ENCODE measurements at regions not wholly inside any gene's neighbourhood (a gene's known extent, or its start where the extent isn't known, plus 50 kb on each side); places are given as distances from the start of the nearest gene placed in this dataset.

DNA sequence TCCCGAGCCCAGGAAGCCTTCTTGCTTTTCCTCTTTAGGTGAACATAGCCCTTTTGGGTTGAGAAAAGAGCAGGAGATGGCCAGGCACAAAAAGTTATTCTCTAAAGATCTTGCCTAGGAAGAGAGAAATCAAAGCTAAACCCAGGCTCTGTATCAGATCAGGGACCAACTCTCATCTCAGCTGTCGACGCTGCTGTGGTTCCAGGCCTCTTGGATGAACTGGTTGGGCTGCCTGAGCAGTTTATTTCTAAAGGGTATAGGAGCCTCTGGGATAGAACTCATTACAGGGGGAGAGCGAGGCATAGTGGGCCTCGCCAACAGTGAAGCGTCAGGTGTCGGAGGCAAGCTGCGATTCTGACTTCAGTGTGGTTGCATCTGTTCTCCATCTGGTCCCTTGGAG, 82.6 kb upstream of the F3 start:
- Histone ChIP-seq H3K4me1 (no peaks in the 10 kb centered on the region), H3K36me3 (no peaks in the 10 kb centered on the region), H3K4me3 (no peak overlapping the region), H3K27me3 (replicated peaks in 1 of 7) (peaks cover 0 to 12% (median 0%) of the 10 kb centered on the region in 7 donors), H3K27ac (no peak overlapping the region), H3K9me3 (peaks cover 0 to under 1% (median 0%) of the 10 kb centered on the region in 8 donors)
- TF ChIP-seq, protein P1, sequence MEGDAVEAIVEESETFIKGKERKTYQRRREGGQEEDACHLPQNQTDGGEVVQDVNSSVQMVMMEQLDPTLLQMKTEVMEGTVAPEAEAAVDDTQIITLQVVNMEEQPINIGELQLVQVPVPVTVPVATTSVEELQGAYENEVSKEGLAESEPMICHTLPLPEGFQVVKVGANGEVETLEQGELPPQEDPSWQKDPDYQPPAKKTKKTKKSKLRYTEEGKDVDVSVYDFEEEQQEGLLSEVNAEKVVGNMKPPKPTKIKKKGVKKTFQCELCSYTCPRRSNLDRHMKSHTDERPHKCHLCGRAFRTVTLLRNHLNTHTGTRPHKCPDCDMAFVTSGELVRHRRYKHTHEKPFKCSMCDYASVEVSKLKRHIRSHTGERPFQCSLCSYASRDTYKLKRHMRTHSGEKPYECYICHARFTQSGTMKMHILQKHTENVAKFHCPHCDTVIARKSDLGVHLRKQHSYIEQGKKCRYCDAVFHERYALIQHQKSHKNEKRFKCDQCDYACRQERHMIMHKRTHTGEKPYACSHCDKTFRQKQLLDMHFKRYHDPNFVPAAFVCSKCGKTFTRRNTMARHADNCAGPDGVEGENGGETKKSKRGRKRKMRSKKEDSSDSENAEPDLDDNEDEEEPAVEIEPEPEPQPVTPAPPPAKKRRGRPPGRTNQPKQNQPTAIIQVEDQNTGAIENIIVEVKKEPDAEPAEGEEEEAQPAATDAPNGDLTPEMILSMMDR (IDR thresholded peaks at IDR 0.05 in 8 of 11, conservative IDR thresholded peaks at IDR 0.05 in 3 of 11), result no peak
- TF ChIP-seq POLR2A (IDR thresholded peaks at IDR 0.05), result no peak
- no peak for TF ChIP-seq POLR2AphosphoS5 (IDR thresholded peaks at IDR 0.05)
- intact Hi-C loops (cut with DNase I; ENCODE audit: low total_unique reads), result no loop called here
- 93 to 97% (median 94%) methylated on average over 8 of the region's 8 CpGs for WGBS, 5 donors
- no peak for DNase-seq

GRCh38 chr1:94623560-94624148, 82.1 kb upstream of the F3 start:
- Histone ChIP-seq H3K9me3 (peaks cover 0 to 6% (median 2%) of the 10 kb centered on the region in 8 donors), H3K36me3 (no peaks in the 10 kb centered on the region), H3K27ac (no peak overlapping the region), H3K4me1 (no peaks in the 10 kb centered on the region), H3K27me3 (replicated peaks in 1 of 7) (peaks cover 0 to 12% (median 0%) of the 10 kb centered on the region in 7 donors), H3K4me3 (no peak overlapping the region)
- WGBS, 5 donors, result 77 to 92% (median 80%) methylated on average over 5 to 8 of the region's 8 CpGs
- TF ChIP-seq POLR2AphosphoS5 (IDR thresholded peaks at IDR 0.05) (no peak), POLR2A (IDR thresholded peaks at IDR 0.05) (no peak)
- TF ChIP-seq, protein P1 (IDR thresholded peaks at IDR 0.05 in 8 of 11, conservative IDR thresholded peaks at IDR 0.05 in 3 of 11), result no peak
- no peak for DNase-seq
- intact Hi-C loops (cut with DNase I; ENCODE audit: low total_unique reads), result no loop called here

- H3K4me1 ChIP-seq, result no peaks in the 10 kb centered on the region
- intact Hi-C loops (cut with DNase I; ENCODE audit: low total_unique reads), result no loop called here
- H3K27me3 ChIP-seq (replicated peaks in 1 of 7), result peaks cover 0 to 8% (median 0%) of the 10 kb centered on the region in 7 donors
- peaks cover 0 to 15% (median 9%) of the 10 kb centered on the region in 8 donors for H3K9me3 ChIP-seq
- no peaks in the 10 kb centered on the region for H3K36me3 ChIP-seq
- WGBS, 5 donors, result 77 to 89% (median 85%) methylated on average over 10 of the region's 10 CpGs
- TF ChIP-seq, protein P1 (IDR thresholded peaks at IDR 0.05 in 8 of 11, conservative IDR thresholded peaks at IDR 0.05 in 3 of 11), result no peak
- TF ChIP-seq POLR2A (IDR thresholded peaks at IDR 0.05) (no peak), POLR2AphosphoS5 (IDR thresholded peaks at IDR 0.05) (no peak)
- no peak overlapping the region for H3K4me3 ChIP-seq
- no peak for DNase-seq
- no peak overlapping the region for H3K27ac ChIP-seq
These were observed 81.2 kb upstream of the F3 start for GRCh38 chr1:94622757-94623156.

- H3K36me3 ChIP-seq, result no peaks in the 10 kb centered on the region
- TF ChIP-seq POLR2A (IDR thresholded peaks at IDR 0.05) (no peak), POLR2AphosphoS5 (IDR thresholded peaks at IDR 0.05) (no peak)
- TF ChIP-seq, protein P1 (IDR thresholded peaks at IDR 0.05 in 8 of 11, conservative IDR thresholded peaks at IDR 0.05 in 3 of 11), result no peak
- H3K27ac ChIP-seq, result no peak overlapping the region
- peaks cover 0 to 6% (median 0%) of the 10 kb centered on the region in 7 donors for H3K27me3 ChIP-seq (replicated peaks in 1 of 7)
- H3K4me3 ChIP-seq, result no peak overlapping the region
- intact Hi-C loops (cut with DNase I; ENCODE audit: low total_unique reads), result no loop called here
- DNase-seq, result no peak
- peaks cover 0 to 16% (median 9%) of the 10 kb centered on the region in 8 donors for H3K9me3 ChIP-seq
- H3K4me1 ChIP-seq, result no peaks in the 10 kb centered on the region
These were observed 80.2 kb upstream of the F3 start for GRCh38 chr1:94621802-94622201.

Data from spleen (tissue), 11 donors.